Erythroblast (primary cell): ENCODE measurements at regions not wholly inside any gene's neighbourhood (a gene's known extent, or its start where the extent isn't known, plus 50 kb on each side); places are given as distances from the start of the nearest gene placed in this dataset.

Experiments
- GATA1 ChIP-seq: IDR thresholded peaks from 2 replicates; pipeline ENCODE4 v1.6.1; 2011; ENCODE audit warnings: low read depth, mild to moderate bottlenecking, control low read depth, low read length, moderate library complexity
- POLR2A ChIP-seq: IDR thresholded peaks from 2 replicates; pipeline ENCODE4 v1.6.1; 2011; ENCODE audit warnings: mild to moderate bottlenecking, low read length

GRCh38 chr16:35492225-35492624, 2032.8 kb downstream of the TP53TG3F start:
- TF ChIP-seq POLR2A (no peak), GATA1 (no peak)
